Ovary (tissue), 7 donors: ENCODE measurements at regions not wholly inside any gene's neighbourhood (a gene's known extent, or its start where the extent isn't known, plus 50 kb on each side); places are given as distances from the start of the nearest gene placed in this dataset.

Experiments
- DNase-seq, 5 donors: peaks; one replicate each; pipeline ENCODE4 v3.0.0-alpha.2; 2019 to 2020
- H3K27ac ChIP-seq, 2 donors: fragments of 200-600 bp; one replicate each; pipeline versions ENCODE4 v1.5.1 to v1.8.0; 2019 to 2022
- H3K27me3 ChIP-seq: fragments of 200-600 bp; one replicate; pipeline ENCODE4 v1.8.0; 2022
- H3K36me3 ChIP-seq: fragments of 200-600 bp; sonication (generic); one replicate; pipeline ENCODE4 v1.5.1; 2019
- H3K4me1 ChIP-seq: one replicate; pipeline ENCODE4 v1.8.1; 2013; ENCODE audit warnings: mild to moderate bottlenecking, moderate library complexity; ENCODE audit not compliant: insufficient read depth
- H3K4me3 ChIP-seq: fragments of 200-600 bp; sonication (generic); one replicate; pipeline ENCODE4 v1.5.1; 2017
- H3K9me3 ChIP-seq, 2 donors: fragments of 200-600 bp in 1 of 2; sonication (generic) in 1 of 2; one replicate each; pipeline versions ENCODE4 v1.5.1 to v1.8.1; 2013 to 2019; ENCODE audit warnings: mild to moderate bottlenecking in 1 of 2, moderate library complexity in 1 of 2
- EP300 ChIP-seq: sonication (generic); formaldehyde crosslinking; IDR thresholded peaks from one replicate; pipeline ENCODE4 v1.6.1; 2017; ENCODE audit warnings: antibody characterized with exemption
- POLR2A ChIP-seq: fragments of 450-650 bp; IDR thresholded peaks from one replicate; pipeline ENCODE4 v1.6.1; 2017; ENCODE audit warnings: antibody characterized with exemption, mild to moderate bottlenecking, moderate library complexity
- WGBS, 3 donors: extraction: QIAGEN DNeasy Blood & Tissue Kit in 1 of 3; methylation state at CpG; one replicate each; pipeline versions ENCODE4 v1.1.5 to v1.1.7; 2013 to 2017; 5-methylcytosine and 5-hydroxymethylcytosine counted together
- intact Hi-C, 4 donors: fragments of 100-400 bp; cut with DNase I; formaldehyde crosslinking; loops; one replicate each; pipeline versions ENCODE4 v1.11.0 to v1.15.1; 2022 to 2023
- TF ChIP-seq, protein P1 (sequence below), 3 donors: fragments of 450-650 bp in 2 of 3; fragments of 200-600 bp in 1 of 3; IDR thresholded peaks; one replicate each; pipeline versions ENCODE4 v1.5.1 to v1.8.0; 2016 to 2022; ENCODE audit warnings: antibody characterized with exemption in 3 of 3, mild to moderate bottlenecking in 1 of 3
- donor health status: DM: no; HTN: no; CAD: no; lungs with moderate emphysema.
- donor health status: DM: no; HTN: no; CAD: no.
- donor health status: Bipolar disorder and iron deficiency.
- donor health status: DM: no; HTN: no; CAD: no.
- donor health status: DM: yes; HTN: yes; CAD: no.

DNA sequence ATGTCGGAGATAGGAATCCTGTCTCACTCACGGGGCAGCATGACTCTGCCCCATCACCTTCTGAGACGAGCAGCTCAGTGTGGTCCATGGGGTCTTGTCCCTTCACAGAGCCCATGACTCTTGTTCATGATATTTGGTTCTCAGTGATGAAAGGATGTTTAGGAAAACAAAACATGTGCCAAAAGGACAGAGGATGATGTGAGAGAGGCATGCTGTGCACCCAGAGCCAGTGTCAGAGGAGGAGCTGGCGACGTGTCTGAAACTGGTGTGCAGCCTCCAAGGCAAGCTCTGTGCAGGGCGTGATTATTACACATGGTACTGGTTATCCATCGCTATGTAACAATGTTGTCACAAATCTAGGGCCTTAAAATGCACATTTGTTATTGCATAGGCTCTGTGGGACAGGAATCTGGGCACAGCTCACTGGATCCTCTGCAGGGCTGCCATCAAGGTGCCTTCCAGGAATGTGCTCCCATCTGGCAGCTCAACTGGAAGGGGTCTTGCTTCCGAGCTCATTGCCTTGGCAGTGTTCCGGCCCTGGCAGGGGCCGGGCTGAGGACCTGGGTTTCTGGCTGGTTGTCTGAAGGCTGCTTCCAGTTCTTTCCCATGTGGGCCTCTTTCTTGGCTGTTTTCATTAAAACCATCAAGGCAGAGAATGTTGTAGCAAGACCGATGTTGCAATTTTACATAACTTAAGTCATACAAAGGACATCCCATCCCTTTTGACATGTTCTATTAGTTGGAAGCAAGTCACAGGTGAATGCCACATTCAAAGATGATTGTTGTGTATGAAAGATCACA is 175.4 kb downstream of the ERMARD start:
- intact Hi-C loops, result no loop called here
- H3K27ac ChIP-seq, result no peak overlapping the region
- TF ChIP-seq POLR2A (no peak), EP300 (no peak)
- TF ChIP-seq, protein P1, sequence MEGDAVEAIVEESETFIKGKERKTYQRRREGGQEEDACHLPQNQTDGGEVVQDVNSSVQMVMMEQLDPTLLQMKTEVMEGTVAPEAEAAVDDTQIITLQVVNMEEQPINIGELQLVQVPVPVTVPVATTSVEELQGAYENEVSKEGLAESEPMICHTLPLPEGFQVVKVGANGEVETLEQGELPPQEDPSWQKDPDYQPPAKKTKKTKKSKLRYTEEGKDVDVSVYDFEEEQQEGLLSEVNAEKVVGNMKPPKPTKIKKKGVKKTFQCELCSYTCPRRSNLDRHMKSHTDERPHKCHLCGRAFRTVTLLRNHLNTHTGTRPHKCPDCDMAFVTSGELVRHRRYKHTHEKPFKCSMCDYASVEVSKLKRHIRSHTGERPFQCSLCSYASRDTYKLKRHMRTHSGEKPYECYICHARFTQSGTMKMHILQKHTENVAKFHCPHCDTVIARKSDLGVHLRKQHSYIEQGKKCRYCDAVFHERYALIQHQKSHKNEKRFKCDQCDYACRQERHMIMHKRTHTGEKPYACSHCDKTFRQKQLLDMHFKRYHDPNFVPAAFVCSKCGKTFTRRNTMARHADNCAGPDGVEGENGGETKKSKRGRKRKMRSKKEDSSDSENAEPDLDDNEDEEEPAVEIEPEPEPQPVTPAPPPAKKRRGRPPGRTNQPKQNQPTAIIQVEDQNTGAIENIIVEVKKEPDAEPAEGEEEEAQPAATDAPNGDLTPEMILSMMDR (IDR thresholded peaks at IDR 0.05), result no peak
- no peaks in the 10 kb centered on the region for H3K27me3 ChIP-seq
- no peaks in the 10 kb centered on the region for H3K36me3 ChIP-seq
- H3K4me3 ChIP-seq, result no peak overlapping the region
- H3K4me1 ChIP-seq, result no peaks in the 10 kb centered on the region
- DNase-seq, result no peak
- WGBS, 3 donors, result 82 to 88% (median 85%) methylated on average over 11 of the region's 11 CpGs
- no peaks in the 10 kb centered on the region for H3K9me3 ChIP-seq

DNA sequence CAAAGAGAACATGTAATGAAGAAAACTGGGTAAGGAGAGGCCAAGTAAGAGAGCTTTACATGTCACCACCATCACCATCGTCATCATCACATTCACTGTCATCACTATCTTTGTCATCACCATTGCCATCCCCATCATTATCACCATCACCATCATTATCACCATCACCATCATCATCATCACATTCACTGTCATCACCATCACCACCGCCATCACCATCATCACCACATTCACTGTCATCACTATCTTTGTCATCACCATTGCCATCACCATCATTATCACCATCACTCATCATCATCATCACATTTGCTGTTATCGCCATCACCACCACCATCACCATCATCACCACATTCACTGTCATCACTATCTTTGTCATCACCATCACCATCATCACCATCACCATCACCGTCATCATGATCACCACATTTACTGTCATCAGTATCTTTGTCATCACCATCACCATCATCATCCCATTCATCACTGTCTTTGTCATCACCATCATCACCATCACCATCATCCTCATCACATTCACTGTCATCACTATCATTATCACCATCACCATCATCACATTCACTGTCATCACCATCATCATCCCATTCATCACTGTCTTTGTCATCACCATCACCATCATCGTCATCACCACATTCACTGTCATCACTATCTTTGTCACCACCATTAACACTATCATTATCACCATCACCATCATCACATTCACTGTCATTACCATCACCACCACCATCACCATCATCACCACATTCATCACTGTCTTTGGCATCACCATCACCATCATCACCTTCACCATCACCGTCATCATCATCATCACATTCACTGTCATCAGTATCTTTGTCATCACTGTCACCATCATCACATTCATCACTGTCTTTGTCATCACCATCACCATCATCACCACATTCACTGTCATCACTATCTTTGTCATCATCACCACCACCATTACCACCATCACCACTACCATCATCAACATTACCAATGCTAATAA is 172.3 kb downstream of the ERMARD start:
- Histone ChIP-seq H3K4me3 (no peak overlapping the region), H3K27me3 (no peaks in the 10 kb centered on the region), H3K4me1 (no peaks in the 10 kb centered on the region), H3K9me3 (no peaks in the 10 kb centered on the region), H3K36me3 (no peaks in the 10 kb centered on the region), H3K27ac (no peak overlapping the region)
- 86 to 92% (median 86%) methylated on average over 6 of the region's 6 CpGs for WGBS, 3 donors
- DNase-seq, result no peak
- TF ChIP-seq, protein P1 (IDR thresholded peaks at IDR 0.05), result no peak
- no peak for TF ChIP-seq EP300
- TF ChIP-seq POLR2A, result no peak
- intact Hi-C loops, result no loop called here

DNA sequence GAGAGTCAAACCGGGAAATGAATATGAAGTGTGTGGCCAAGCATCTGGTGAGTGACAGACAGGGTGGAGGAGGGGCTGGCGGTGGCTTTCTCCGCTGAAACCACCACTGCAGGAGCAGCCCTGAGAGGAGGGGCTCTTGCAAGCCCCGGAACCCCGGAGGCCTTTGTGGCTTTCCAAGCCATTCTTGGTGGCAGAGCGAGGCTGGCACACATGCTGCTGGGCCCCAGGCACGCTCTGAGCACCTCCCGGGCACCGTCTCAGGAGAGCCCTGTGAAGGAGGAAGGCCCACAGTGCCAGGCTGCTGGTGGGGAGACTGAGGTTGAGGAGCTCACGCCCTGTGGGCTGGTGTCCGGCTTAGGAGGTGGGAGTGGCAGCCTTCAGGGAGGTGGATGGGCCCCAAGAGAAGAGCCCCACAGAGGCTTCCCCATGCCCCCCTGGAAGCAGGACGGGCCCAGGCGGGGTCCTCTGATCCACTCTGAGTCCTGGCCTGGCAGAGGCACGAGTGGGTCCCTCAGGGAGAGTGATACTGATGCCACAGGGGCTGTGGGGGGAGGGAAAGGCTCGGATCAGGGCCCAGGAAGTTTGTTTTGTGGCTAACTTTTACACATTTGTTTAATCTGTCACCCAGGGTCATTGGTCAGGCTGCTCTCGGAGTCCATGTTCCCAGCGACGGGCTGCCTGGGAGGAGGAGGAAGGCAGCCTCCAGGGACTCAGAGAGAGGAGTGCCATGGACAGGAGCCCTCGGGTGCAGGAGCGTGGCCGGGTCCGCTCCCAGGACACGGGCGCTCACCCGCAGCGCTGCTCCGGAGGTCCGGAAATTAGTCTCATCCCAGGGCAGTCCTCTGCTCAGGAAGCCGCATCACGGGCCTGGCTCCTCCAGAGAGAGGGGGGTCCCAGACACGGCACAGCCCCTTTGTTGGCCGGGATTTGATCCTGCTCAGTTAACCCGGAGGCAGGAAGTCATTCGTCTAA is 170.7 kb downstream of the ERMARD start:
- H3K27ac ChIP-seq, result no peak overlapping the region
- no peaks in the 10 kb centered on the region for H3K36me3 ChIP-seq
- intact Hi-C loops, result no loop called here
- peaks cover 5% of the 10 kb centered on the region for H3K4me1 ChIP-seq
- no peaks in the 10 kb centered on the region for H3K27me3 ChIP-seq
- H3K4me3 ChIP-seq, result no peak overlapping the region
- H3K9me3 ChIP-seq, result no peaks in the 10 kb centered on the region
- TF ChIP-seq, protein P1 (IDR thresholded peaks at IDR 0.05), result no peak
- TF ChIP-seq EP300 (no peak), POLR2A (no peak)
- WGBS, 3 donors, result 83 to 86% (median 84%) methylated on average over 29 to 34 of the region's 34 CpGs
- no peak for DNase-seq

DNA sequence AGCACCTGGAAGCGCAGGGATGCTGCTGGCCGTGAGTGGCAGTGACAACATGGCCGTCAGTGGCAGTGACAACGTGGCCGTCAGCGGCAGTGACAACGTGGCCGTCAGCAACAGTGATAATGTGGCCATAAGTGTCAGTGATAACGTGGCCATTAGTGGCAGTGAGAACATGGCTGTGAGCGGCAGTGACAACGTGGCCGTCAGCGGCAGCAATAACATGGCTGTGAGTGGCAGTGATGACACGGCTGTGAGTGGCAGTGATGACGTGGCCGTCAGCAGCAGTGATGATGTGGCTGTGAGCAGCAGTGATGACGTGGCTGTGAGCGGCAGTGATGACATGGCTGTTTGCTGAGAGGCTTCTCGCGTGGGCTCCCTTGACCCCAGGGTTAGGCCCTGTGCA is 169.8 kb downstream of the ERMARD start:
- H3K9me3 ChIP-seq, result no peaks in the 10 kb centered on the region
- H3K27ac ChIP-seq, result no peak overlapping the region
- TF ChIP-seq, protein P1 (IDR thresholded peaks at IDR 0.05), result no peak
- TF ChIP-seq EP300, result no peak
- no peak for TF ChIP-seq POLR2A
- DNase-seq, result no peak
- no peak overlapping the region for H3K4me3 ChIP-seq
- intact Hi-C loops, result no loop called here
- peaks cover 10% of the 10 kb centered on the region for H3K4me1 ChIP-seq
- H3K36me3 ChIP-seq, result no peaks in the 10 kb centered on the region
- WGBS, 3 donors, result 89 to 93% (median 93%) methylated on average over 20 of the region's 20 CpGs
- no peaks in the 10 kb centered on the region for H3K27me3 ChIP-seq
